ENCODE measurements at regions not wholly inside any gene's neighbourhood (a gene's known extent, or its start where the extent isn't known, plus 50 kb on each side); places are given as distances from the start of the nearest gene placed in this dataset.

- TF ChIP-seq CTCF (conservative IDR thresholded peaks at IDR 0.05; ENCODE audit: control insufficient read depth, insufficient read depth, low read depth, low read length), result no peak
- DNase-seq (ENCODE audit: low read depth), result no peak
- no peak overlapping the region for H3K4me3 ChIP-seq (ENCODE audit: control insufficient read depth, low read depth, low read length)
Measured at GRCh38 chr14:104472536-104473243, 106.9 kb upstream of the C14orf180 start.

- no peak for TF ChIP-seq CTCF (conservative IDR thresholded peaks at IDR 0.05; ENCODE audit: control insufficient read depth, insufficient read depth, low read depth, low read length)
- no peak overlapping the region for H3K4me3 ChIP-seq (ENCODE audit: control insufficient read depth, low read depth, low read length)
- DNase-seq (ENCODE audit: low read depth), result no peak
Measured at GRCh38 chr14:104473244-104473565, 106.4 kb upstream of the C14orf180 start.

- DNase-seq (ENCODE audit: low read depth), result no peak
- H3K4me3 ChIP-seq (ENCODE audit: control insufficient read depth, low read depth, low read length), result no peak overlapping the region
- TF ChIP-seq CTCF (conservative IDR thresholded peaks at IDR 0.05; ENCODE audit: control insufficient read depth, insufficient read depth, low read depth, low read length), result no peak
Measured at GRCh38 chr14:104473649-104474494, 105.7 kb upstream of the C14orf180 start.

GRCh38 chr14:104474495-104475213, 104.9 kb upstream of the C14orf180 start:
- no peak for TF ChIP-seq CTCF (conservative IDR thresholded peaks at IDR 0.05; ENCODE audit: control insufficient read depth, insufficient read depth, low read depth, low read length)
- H3K4me3 ChIP-seq (ENCODE audit: control insufficient read depth, low read depth, low read length), result no peak overlapping the region

GRCh38 chr14:104475256-104475655, 104.3 kb upstream of the C14orf180 start:
- no peak overlapping the region for H3K4me3 ChIP-seq (ENCODE audit: control insufficient read depth, low read depth, low read length)
- no peak for DNase-seq (ENCODE audit: low read depth)
- no peak for TF ChIP-seq CTCF (conservative IDR thresholded peaks at IDR 0.05; ENCODE audit: control insufficient read depth, insufficient read depth, low read depth, low read length)

More at GRCh38 chr14:104474495-104475213, 104.9 kb upstream of the C14orf180 start:
- DNase-seq (ENCODE audit: low read depth), result no peak

- no peak overlapping the region for H3K4me3 ChIP-seq (ENCODE audit: control insufficient read depth, low read depth, low read length)
- no peak for DNase-seq (ENCODE audit: low read depth)
Measured at GRCh38 chr14:104475802-104476201, 103.8 kb upstream of the C14orf180 start.

More at GRCh38 chr14:104475802-104476201, 103.8 kb upstream of the C14orf180 start:
- TF ChIP-seq CTCF (conservative IDR thresholded peaks at IDR 0.05; ENCODE audit: control insufficient read depth, insufficient read depth, low read depth, low read length), result no peak
